Testis (tissue), 2 donors: ENCODE measurements at regions not wholly inside any gene's neighbourhood (a gene's known extent, or its start where the extent isn't known, plus 50 kb on each side); places are given as distances from the start of the nearest gene placed in this dataset.

ENCODE experiments used
- POLR2A ChIP-seq: fragments of 450-650 bp; IDR thresholded peaks from one replicate; pipeline ENCODE4 v1.6.1; 2017; ENCODE audit warnings: antibody characterized with exemption, mild to moderate bottlenecking, moderate library complexity
- TF ChIP-seq, protein P1 (sequence below), 3 experiments: fragments of 450-650 bp in 2 of 3; fragments of 200-600 bp in 1 of 3; sonication (generic) in 1 of 3; IDR thresholded peaks; one replicate each; pipeline ENCODE4 v1.5.1; 2016 to 2019; ENCODE audit warnings: antibody characterized with exemption in 3 of 3, mild to moderate bottlenecking in 2 of 3, moderate library complexity in 1 of 3

GRCh38 chr12:77630344-77630743 lies 200.3 kb upstream of the NAV3 start:
- TF ChIP-seq, protein P1, sequence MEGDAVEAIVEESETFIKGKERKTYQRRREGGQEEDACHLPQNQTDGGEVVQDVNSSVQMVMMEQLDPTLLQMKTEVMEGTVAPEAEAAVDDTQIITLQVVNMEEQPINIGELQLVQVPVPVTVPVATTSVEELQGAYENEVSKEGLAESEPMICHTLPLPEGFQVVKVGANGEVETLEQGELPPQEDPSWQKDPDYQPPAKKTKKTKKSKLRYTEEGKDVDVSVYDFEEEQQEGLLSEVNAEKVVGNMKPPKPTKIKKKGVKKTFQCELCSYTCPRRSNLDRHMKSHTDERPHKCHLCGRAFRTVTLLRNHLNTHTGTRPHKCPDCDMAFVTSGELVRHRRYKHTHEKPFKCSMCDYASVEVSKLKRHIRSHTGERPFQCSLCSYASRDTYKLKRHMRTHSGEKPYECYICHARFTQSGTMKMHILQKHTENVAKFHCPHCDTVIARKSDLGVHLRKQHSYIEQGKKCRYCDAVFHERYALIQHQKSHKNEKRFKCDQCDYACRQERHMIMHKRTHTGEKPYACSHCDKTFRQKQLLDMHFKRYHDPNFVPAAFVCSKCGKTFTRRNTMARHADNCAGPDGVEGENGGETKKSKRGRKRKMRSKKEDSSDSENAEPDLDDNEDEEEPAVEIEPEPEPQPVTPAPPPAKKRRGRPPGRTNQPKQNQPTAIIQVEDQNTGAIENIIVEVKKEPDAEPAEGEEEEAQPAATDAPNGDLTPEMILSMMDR (IDR thresholded peaks at IDR 0.05) = no peak
- TF ChIP-seq POLR2A = no peak
